Panc1 (cell line): ENCODE measurements at regions not wholly inside any gene's neighbourhood (a gene's known extent, or its start where the extent isn't known, plus 50 kb on each side); places are given as distances from the start of the nearest gene placed in this dataset.

ENCODE experiments used
- ATAC-seq: fragments of 200-7000 bp; cut with Tn5 transposase; 2 replicates; pipeline ENCODE4 v1.9.1; 2020; ENCODE audit warnings: mild to moderate bottlenecking, moderate library complexity
- BruUV-seq: library from RNA; stranded (reverse); fragments of 400-500 nt; replicated peaks from 2 replicates; lab custom pipeline; 2021; lab: Mats Ljungman, UMichigan
- CTCF ChIA-PET: fragments of 300-600 bp; sonication (Branson Sonifier 250); formaldehyde crosslinking; loops from one replicate; lab custom pipeline; 2022; ENCODE audit warnings: antibody characterized with exemption; lab: Charles Lee
- POLR2A ChIA-PET: fragments of 300-600 bp; sonication (Branson Sonifier 250); formaldehyde crosslinking; loops from one replicate; lab custom pipeline; 2022; ENCODE audit warnings: antibody characterized with exemption; lab: Charles Lee
- DNase-seq: peaks from one replicate; pipeline ENCODE4 v3.0.0-alpha.2; 2010; ENCODE audit warnings: low read depth, low spot score
- H3K27ac ChIP-seq: 2 replicates; pipeline ENCODE4 v1.5.1; 2011; ENCODE audit warnings: mild to moderate bottlenecking, low read length, inconsistent platforms
- H3K27me3 ChIP-seq: fragments of 200-500 bp; sonication (Bioruptor generic); 2 replicates; pipeline ENCODE4 v1.6.0; 2014; ENCODE audit warnings: low read length, inconsistent platforms; ENCODE audit not compliant: control insufficient read depth, insufficient read depth
- H3K36me3 ChIP-seq: fragments of 200-500 bp; sonication (Bioruptor generic); 2 replicates; pipeline ENCODE4 v1.5.1; 2014; ENCODE audit warnings: inconsistent platforms, mild to moderate bottlenecking, low read length, moderate library complexity; ENCODE audit not compliant: control insufficient read depth, insufficient read depth
- H3K4me1 ChIP-seq: 2 replicates; pipeline ENCODE4 v1.5.1; 2011; ENCODE audit warnings: inconsistent platforms, mild to moderate bottlenecking, low read length, moderate library complexity; ENCODE audit not compliant: control insufficient read depth, insufficient read depth
- H3K4me3 ChIP-seq, 2 experiments: 2 replicates each; pipeline ENCODE4 v1.5.1; 2011 to 2012; ENCODE audit warnings: low read depth in 2 of 2, low read length in 2 of 2, mild to moderate bottlenecking in 2 of 2, inconsistent platforms in 1 of 2, moderate library complexity in 1 of 2
- H3K9me3 ChIP-seq: fragments of 200-500 bp; sonication (Bioruptor generic); 2 replicates; pipeline ENCODE4 v1.5.1; 2014; ENCODE audit warnings: low read depth, mild to moderate bottlenecking, inconsistent platforms, low read length, moderate library complexity; ENCODE audit not compliant: control insufficient read depth, insufficient read depth
- POLR2AphosphoS5 ChIP-seq: IDR thresholded peaks from 2 replicates; pipeline ENCODE4 v1.6.1; 2012; ENCODE audit warnings: mild to moderate bottlenecking, low read depth, low read length, moderate library complexity
- SIN3A ChIP-seq: IDR thresholded peaks from 2 replicates; pipeline ENCODE4 v1.6.1; 2012; ENCODE audit warnings: low read depth, mild to moderate bottlenecking, low read length, moderate library complexity, borderline replicate concordance; ENCODE audit not compliant: insufficient read depth
- TCF7L2 ChIP-seq: IDR thresholded peaks from 2 replicates; pipeline ENCODE4 v1.6.1; 2011; ENCODE audit warnings: mild to moderate bottlenecking, low read depth, low read length, inconsistent platforms
- in situ Hi-C: cut with HindIII; loops from 2 replicates; pipeline ENCODE4 v1.10.0; 2016; ENCODE audit warnings: low sequenced_read_pairs, low pct_unique_long_range_greater_than_20kb
- intact Hi-C: fragments of 100-400 bp; cut with micrococcal nuclease; formaldehyde crosslinking; loops from one replicate; pipeline ENCODE4 v1.10.0; 2022; ENCODE audit not compliant: unreplicated experiment
- TF ChIP-seq, protein P1 (sequence below), 2 experiments: IDR thresholded peaks; 2 replicates each; pipeline ENCODE4 v1.6.1; 2011 to 2012; ENCODE audit warnings: low read depth in 2 of 2, control low read depth in 1 of 2, low read length in 1 of 2, mild to moderate bottlenecking in 1 of 2, moderate library complexity in 1 of 2; ENCODE audit not compliant: insufficient read depth in 1 of 2
- TF ChIP-seq, protein P2 (sequence below): fragments of 450-650 bp; IDR thresholded peaks from 2 replicates; pipeline ENCODE4 v1.5.1; 2017; ENCODE audit warnings: mild to moderate bottlenecking

DNA sequence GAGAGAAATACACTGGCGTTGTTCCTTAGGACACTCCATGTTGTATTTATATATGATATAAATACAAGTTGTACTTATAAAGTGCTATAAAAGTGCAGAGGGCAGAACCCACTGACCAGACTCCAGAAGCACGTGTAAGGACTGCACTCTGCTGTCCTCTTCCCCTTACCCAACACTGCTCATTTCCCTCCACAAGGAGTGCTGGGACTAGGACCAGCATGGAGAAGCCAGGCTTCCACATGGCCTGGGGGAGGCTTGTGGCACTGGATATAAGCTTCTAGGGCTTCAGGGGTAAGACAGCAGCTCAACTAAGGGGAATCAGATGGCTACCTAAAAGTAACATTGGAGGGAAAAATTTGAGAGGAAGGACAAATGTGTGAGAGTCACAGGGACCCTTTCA lies 556.9 kb downstream of the IGSF11 start:
- BruUV-seq, result no TSS peak
- Histone ChIP-seq H3K4me3 (no peak overlapping the region), H3K36me3 (no peaks in the 10 kb centered on the region), H3K4me1 (no peaks in the 10 kb centered on the region), H3K27me3 (no peaks in the 10 kb centered on the region), H3K27ac (no peak overlapping the region), H3K9me3 (no peaks in the 10 kb centered on the region)
- TF ChIP-seq, protein P1, sequence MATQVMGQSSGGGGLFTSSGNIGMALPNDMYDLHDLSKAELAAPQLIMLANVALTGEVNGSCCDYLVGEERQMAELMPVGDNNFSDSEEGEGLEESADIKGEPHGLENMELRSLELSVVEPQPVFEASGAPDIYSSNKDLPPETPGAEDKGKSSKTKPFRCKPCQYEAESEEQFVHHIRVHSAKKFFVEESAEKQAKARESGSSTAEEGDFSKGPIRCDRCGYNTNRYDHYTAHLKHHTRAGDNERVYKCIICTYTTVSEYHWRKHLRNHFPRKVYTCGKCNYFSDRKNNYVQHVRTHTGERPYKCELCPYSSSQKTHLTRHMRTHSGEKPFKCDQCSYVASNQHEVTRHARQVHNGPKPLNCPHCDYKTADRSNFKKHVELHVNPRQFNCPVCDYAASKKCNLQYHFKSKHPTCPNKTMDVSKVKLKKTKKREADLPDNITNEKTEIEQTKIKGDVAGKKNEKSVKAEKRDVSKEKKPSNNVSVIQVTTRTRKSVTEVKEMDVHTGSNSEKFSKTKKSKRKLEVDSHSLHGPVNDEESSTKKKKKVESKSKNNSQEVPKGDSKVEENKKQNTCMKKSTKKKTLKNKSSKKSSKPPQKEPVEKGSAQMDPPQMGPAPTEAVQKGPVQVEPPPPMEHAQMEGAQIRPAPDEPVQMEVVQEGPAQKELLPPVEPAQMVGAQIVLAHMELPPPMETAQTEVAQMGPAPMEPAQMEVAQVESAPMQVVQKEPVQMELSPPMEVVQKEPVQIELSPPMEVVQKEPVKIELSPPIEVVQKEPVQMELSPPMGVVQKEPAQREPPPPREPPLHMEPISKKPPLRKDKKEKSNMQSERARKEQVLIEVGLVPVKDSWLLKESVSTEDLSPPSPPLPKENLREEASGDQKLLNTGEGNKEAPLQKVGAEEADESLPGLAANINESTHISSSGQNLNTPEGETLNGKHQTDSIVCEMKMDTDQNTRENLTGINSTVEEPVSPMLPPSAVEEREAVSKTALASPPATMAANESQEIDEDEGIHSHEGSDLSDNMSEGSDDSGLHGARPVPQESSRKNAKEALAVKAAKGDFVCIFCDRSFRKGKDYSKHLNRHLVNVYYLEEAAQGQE (IDR thresholded peaks at IDR 0.05; ENCODE audit: insufficient read depth in 1 of 2, low read depth in 2 of 2, low read length in 1 of 2), result no peak
- TF ChIP-seq, protein P2, sequence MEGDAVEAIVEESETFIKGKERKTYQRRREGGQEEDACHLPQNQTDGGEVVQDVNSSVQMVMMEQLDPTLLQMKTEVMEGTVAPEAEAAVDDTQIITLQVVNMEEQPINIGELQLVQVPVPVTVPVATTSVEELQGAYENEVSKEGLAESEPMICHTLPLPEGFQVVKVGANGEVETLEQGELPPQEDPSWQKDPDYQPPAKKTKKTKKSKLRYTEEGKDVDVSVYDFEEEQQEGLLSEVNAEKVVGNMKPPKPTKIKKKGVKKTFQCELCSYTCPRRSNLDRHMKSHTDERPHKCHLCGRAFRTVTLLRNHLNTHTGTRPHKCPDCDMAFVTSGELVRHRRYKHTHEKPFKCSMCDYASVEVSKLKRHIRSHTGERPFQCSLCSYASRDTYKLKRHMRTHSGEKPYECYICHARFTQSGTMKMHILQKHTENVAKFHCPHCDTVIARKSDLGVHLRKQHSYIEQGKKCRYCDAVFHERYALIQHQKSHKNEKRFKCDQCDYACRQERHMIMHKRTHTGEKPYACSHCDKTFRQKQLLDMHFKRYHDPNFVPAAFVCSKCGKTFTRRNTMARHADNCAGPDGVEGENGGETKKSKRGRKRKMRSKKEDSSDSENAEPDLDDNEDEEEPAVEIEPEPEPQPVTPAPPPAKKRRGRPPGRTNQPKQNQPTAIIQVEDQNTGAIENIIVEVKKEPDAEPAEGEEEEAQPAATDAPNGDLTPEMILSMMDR, result no peak
- TF ChIP-seq POLR2AphosphoS5, result no peak
- no peak for TF ChIP-seq TCF7L2
- TF ChIP-seq SIN3A, result no peak
- intact Hi-C loops (no loop called here), in situ Hi-C loops (no loop called here)
- DNase-seq (no peak), ATAC-seq (no peak)
- CTCF ChIA-PET, result no interaction called here
- POLR2A ChIA-PET, result no interaction called here

DNA sequence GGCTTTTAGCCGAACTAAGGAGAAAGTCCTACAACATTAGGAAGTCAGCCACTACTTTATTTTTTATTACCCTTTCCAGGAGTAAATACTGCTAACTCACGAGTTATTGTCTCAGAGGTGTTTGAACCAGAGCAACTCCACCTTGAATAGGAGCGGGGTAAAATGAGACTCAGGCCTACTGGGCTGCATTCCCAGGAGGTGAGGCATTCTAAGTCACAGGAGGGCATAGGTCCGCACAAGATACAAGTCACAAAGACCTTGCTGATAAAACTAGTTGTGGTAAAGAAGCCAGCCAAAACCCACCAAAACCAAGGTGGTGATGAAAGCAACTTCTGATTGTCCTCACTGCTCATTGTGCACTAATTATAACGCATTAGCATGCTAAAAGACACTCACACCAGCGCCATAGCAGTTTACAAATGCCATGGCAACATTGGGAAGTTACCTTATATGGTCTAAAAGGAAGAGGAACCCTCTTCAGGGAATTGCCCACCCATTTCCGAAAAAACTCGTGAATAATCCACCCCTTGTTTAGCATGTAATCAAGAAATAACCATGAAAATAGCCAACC lies 555.9 kb downstream of the IGSF11 start:
- ATAC-seq (no peak), DNase-seq (no peak)
- H3K4me1 ChIP-seq, result no peaks in the 10 kb centered on the region
- in situ Hi-C loops (no loop called here), intact Hi-C loops (no loop called here)
- H3K36me3 ChIP-seq, result no peaks in the 10 kb centered on the region
- CTCF ChIA-PET, result no interaction called here
- no peaks in the 10 kb centered on the region for H3K27me3 ChIP-seq
- TF ChIP-seq TCF7L2 (no peak), SIN3A (no peak), POLR2AphosphoS5 (no peak)
- H3K27ac ChIP-seq, result no peak overlapping the region
- no TSS peak for BruUV-seq
- no peak overlapping the region for H3K4me3 ChIP-seq
- H3K9me3 ChIP-seq, result no peaks in the 10 kb centered on the region
- POLR2A ChIA-PET, result no interaction called here

DNA sequence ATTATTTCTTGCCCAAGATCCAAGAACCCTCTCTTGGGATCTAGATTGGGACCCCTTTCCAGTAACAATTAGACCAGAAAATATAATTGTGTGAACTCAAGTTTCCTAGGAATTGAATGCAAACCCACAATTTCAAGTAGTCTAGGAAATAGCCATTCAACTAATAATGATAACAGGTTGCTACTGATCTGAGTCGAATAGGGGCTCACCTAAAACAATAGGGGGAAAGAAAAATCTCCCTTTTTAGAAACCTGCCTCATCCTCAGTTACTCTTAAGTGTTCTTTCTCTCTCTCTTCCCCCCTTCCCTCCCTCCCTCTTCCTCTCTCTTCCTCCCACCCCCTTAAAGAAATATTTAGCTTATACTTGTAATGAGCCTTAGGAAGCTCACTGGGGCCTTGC lies 555.3 kb downstream of the IGSF11 start:
- ChIA-PET POLR2A (interaction anchor here (0.6 kb wide), 1 partner anchor 181 kb away, joined by 6 read pairs; no protein-coding TSS in a partner anchor), CTCF (no interaction called here)
- in situ Hi-C loops, result no loop called here
- no peaks in the 10 kb centered on the region for H3K4me1 ChIP-seq
- H3K9me3 ChIP-seq, result no peaks in the 10 kb centered on the region
- ATAC-seq (no peak), DNase-seq (no peak)
- no peaks in the 10 kb centered on the region for H3K36me3 ChIP-seq
- H3K27me3 ChIP-seq, result no peaks in the 10 kb centered on the region
- intact Hi-C loops, result no loop called here
- no peak overlapping the region for H3K4me3 ChIP-seq
- H3K27ac ChIP-seq, result no peak overlapping the region
- BruUV-seq, result no TSS peak
- no peak for TF ChIP-seq POLR2AphosphoS5
- TF ChIP-seq SIN3A, result no peak
- TF ChIP-seq, protein P2, result no peak
- TF ChIP-seq, protein P1 (IDR thresholded peaks at IDR 0.05; ENCODE audit: insufficient read depth in 1 of 2, low read depth in 2 of 2, low read length in 1 of 2), result no peak
- TF ChIP-seq TCF7L2, result no peak
